CD4-positive, alpha-beta T cell treated with Interleukin-21 for 1 hour (primary cell): ENCODE measurements at regions not wholly inside any gene's neighbourhood (a gene's known extent, or its start where the extent isn't known, plus 50 kb on each side); places are given as distances from the start of the nearest gene placed in this dataset.
"Not testable (repeated sequence)": the region's sequence is repeated elsewhere in the genome, so short reads cannot be mapped to it uniquely, and the experiment has no call there.

ENCODE experiments used
- DNase-seq: peaks from one replicate; pipeline ENCODE4 v3.0.0-alpha.2; 2020

GRCh38 chr5:105054406-105054805, 1491.8 kb upstream of the NUDT12 start:
- DNase-seq, result no peak

- no peak for DNase-seq
Measured at GRCh38 chr5:105042623-105043022, 1480.0 kb upstream of the NUDT12 start.

GRCh38 chr5:105036814-105037213, 1474.2 kb upstream of the NUDT12 start:
- not testable (repeated sequence) for DNase-seq

GRCh38 chr5:105034401-105034763, 1471.8 kb upstream of the NUDT12 start:
- DNase-seq, result no peak

- DNase-seq, result no peak
Measured at GRCh38 chr5:105033637-105034400, 1471.2 kb upstream of the NUDT12 start.

- no peak for DNase-seq
Measured at GRCh38 chr5:105032917-105033316, 1470.3 kb upstream of the NUDT12 start.

- no peak for DNase-seq
Measured at GRCh38 chr5:105030153-105030552, 1467.6 kb upstream of the NUDT12 start.

- no peak for DNase-seq
Measured at GRCh38 chr5:105015098-105015497, 1452.5 kb upstream of the NUDT12 start.

GRCh38 chr5:104998572-104998971, 1436.0 kb upstream of the NUDT12 start:
- DNase-seq, result no peak

GRCh38 chr5:104998169-104998568, 1435.6 kb upstream of the NUDT12 start:
- no peak for DNase-seq

- no peak for DNase-seq
Measured at GRCh38 chr5:104987074-104987473, 1424.5 kb upstream of the NUDT12 start.

- no peak for DNase-seq
Measured at GRCh38 chr5:104977529-104977928, 1414.9 kb upstream of the NUDT12 start.

- no peak for DNase-seq
Measured at GRCh38 chr5:104967806-104968410, 1405.3 kb upstream of the NUDT12 start.

- DNase-seq, result no peak
Measured at GRCh38 chr5:104965006-104965405, 1402.4 kb upstream of the NUDT12 start.

GRCh38 chr5:104955479-104955878, 1392.9 kb upstream of the NUDT12 start:
- DNase-seq, result no peak

GRCh38 chr5:104952876-104953275, 1390.3 kb upstream of the NUDT12 start:
- DNase-seq, result no peak

- DNase-seq, result no peak
Measured at GRCh38 chr5:104951829-104952228, 1389.2 kb upstream of the NUDT12 start.

- no peak for DNase-seq
Measured at GRCh38 chr5:104947076-104947475, 1384.5 kb upstream of the NUDT12 start.

GRCh38 chr5:104942735-104943134, 1380.1 kb upstream of the NUDT12 start:
- no peak for DNase-seq

- no peak for DNase-seq
Measured at GRCh38 chr5:104941030-104941645, 1378.5 kb upstream of the NUDT12 start.

GRCh38 chr5:104937598-104937997, 1375.0 kb upstream of the NUDT12 start:
- DNase-seq, result no peak

GRCh38 chr5:104932431-104932830, 1369.8 kb upstream of the NUDT12 start:
- DNase-seq, result no peak

GRCh38 chr5:104928906-104929520, 1366.4 kb upstream of the NUDT12 start:
- DNase-seq, result no peak

GRCh38 chr5:104915226-104915625, 1352.6 kb upstream of the NUDT12 start:
- DNase-seq, result no peak
